Endothelial cell of umbilical vein (primary cell): ENCODE measurements at regions not wholly inside any gene's neighbourhood (a gene's known extent, or its start where the extent isn't known, plus 50 kb on each side); places are given as distances from the start of the nearest gene placed in this dataset.

Source experiments
- BruUV-seq: library from RNA; stranded (reverse); fragments of 400-500 nt; replicated peaks from 2 replicates; lab custom pipeline; 2021; lab: Mats Ljungman, UMichigan
- CTCF ChIA-PET: fragments of 300-600, 350-600 bp; sonication (Branson Sonifier 250); formaldehyde crosslinking; loops from one replicate; lab custom pipeline; 2021; ENCODE audit warnings: antibody characterized with exemption, inconsistent platforms; lab: Charles Lee
- POLR2A ChIA-PET: fragments of 300-600, 350-600 bp; sonication (Branson Sonifier 250); formaldehyde crosslinking; loops from one replicate; lab custom pipeline; 2021; ENCODE audit warnings: antibody characterized with exemption, inconsistent platforms; lab: Charles Lee
- DNase-seq: peaks from one replicate; pipeline ENCODE4 v3.0.0-alpha.2; 2011; ENCODE audit warnings: low read depth, low spot score
- FAIRE-seq: peaks from 2 replicates; lab custom pipeline; 2011; peaks lifted over from hg19 to GRCh38; lab: Jason Lieb, UNC
- H2AFZ ChIP-seq: 2 replicates; pipeline ENCODE4 v1.6.0; 2012; ENCODE audit warnings: low read depth, low read length, control low read depth, inconsistent platforms
- H3K27ac ChIP-seq: 2 replicates; pipeline ENCODE4 v1.5.1; 2011; ENCODE audit warnings: low read depth, mild to moderate bottlenecking, control low read depth, low read length, moderate library complexity; ENCODE audit not compliant: insufficient read depth
- H3K27me3 ChIP-seq, 2 experiments: 2 replicates each; pipeline versions ENCODE4 v1.6.0 to v1.6.1; 2011; ENCODE audit warnings: low read length in 2 of 2, mixed read lengths in 1 of 2; ENCODE audit not compliant: control insufficient read depth in 2 of 2, insufficient read depth in 2 of 2
- H3K36me3 ChIP-seq, 2 experiments: 2 replicates in 1 of 2; 3 replicates in 1 of 2; pipeline ENCODE4 v1.5.1; 2011; ENCODE audit warnings: low read length in 2 of 2, mild to moderate bottlenecking in 1 of 2, moderate library complexity in 1 of 2; ENCODE audit not compliant: control insufficient read depth in 2 of 2, insufficient read depth in 2 of 2; ENCODE audit errors: extremely low read depth in 1 of 2
- H3K4me1 ChIP-seq: 3 replicates; pipeline ENCODE4 v1.5.1; 2011; ENCODE audit warnings: mild to moderate bottlenecking, low read length; ENCODE audit not compliant: control insufficient read depth, insufficient read depth; ENCODE audit errors: extremely low read depth
- H3K4me2 ChIP-seq: 2 replicates; pipeline ENCODE4 v1.6.1; 2011; ENCODE audit warnings: low read length, control low read depth, mixed read lengths; ENCODE audit not compliant: insufficient read depth
- H3K4me3 ChIP-seq, 3 experiments: fragments of 200-600 bp in 1 of 3; sonication (generic), shearing (Covaris generic) in 1 of 3; replicated peaks in 1 of 3; 2 replicates each; pipeline ENCODE4 v1.5.1; 2011 to 2016; ENCODE audit warnings: control low read depth in 3 of 3, low read length in 3 of 3, mild to moderate bottlenecking in 2 of 3, inconsistent platforms in 1 of 3, low read depth in 1 of 3, moderate library complexity in 1 of 3; ENCODE audit not compliant: insufficient read depth in 1 of 3
- H3K79me2 ChIP-seq: 2 replicates; pipeline ENCODE4 v1.6.0; 2012; ENCODE audit warnings: low read length, inconsistent platforms; ENCODE audit not compliant: control insufficient read depth, insufficient read depth
- H3K9ac ChIP-seq: replicated peaks from 2 replicates; pipeline ENCODE3; 2011; ENCODE audit warnings: low read length, control low read depth; ENCODE audit not compliant: insufficient read depth; ENCODE audit errors: extremely low read depth
- H3K9me1 ChIP-seq: replicated peaks from 3 replicates; pipeline ENCODE4 v1.6.0; 2011; ENCODE audit warnings: mild to moderate bottlenecking, low read length; ENCODE audit not compliant: control insufficient read depth, insufficient read depth; ENCODE audit errors: extremely low read depth
- H3K9me3 ChIP-seq: replicated peaks from 2 replicates; pipeline ENCODE4 v1.5.1; 2012; ENCODE audit warnings: low read length, inconsistent platforms; ENCODE audit not compliant: control insufficient read depth, insufficient read depth
- H4K20me1 ChIP-seq: replicated peaks from 2 replicates; pipeline ENCODE3; 2011; ENCODE audit warnings: mild to moderate bottlenecking, low read length; ENCODE audit not compliant: control insufficient read depth, insufficient read depth; ENCODE audit errors: extremely low read depth
- CTCF ChIP-seq, 2 donors: IDR thresholded peaks; 1 replicate in 1 of 2; 2 replicates in 1 of 2; pipeline ENCODE4 v1.5.1; 2011; ENCODE audit warnings: low read length in 2 of 2, mild to moderate bottlenecking in 2 of 2, moderate library complexity in 2 of 2, control low read depth in 1 of 2, inconsistent platforms in 1 of 2, low read depth in 1 of 2; ENCODE audit not compliant: insufficient read depth in 1 of 2; ENCODE audit errors: extremely low read depth in 1 of 2
- EZH2 ChIP-seq: IDR thresholded peaks from 2 replicates; pipeline ENCODE4 v1.6.1; 2012; ENCODE audit warnings: borderline replicate concordance, low read depth, mild to moderate bottlenecking, moderate library complexity, low read length, inconsistent platforms; ENCODE audit not compliant: severe bottlenecking
- FOS ChIP-seq: IDR thresholded peaks from 2 replicates; pipeline ENCODE4 v1.6.1; 2011; ENCODE audit warnings: mild to moderate bottlenecking, low read length, moderate library complexity, borderline replicate concordance; ENCODE audit not compliant: insufficient read depth
- GATA2 ChIP-seq: IDR thresholded peaks from 2 replicates; pipeline ENCODE4 v1.7.0; 2011; ENCODE audit warnings: low read depth, mild to moderate bottlenecking, moderate library complexity, mixed read lengths, low read length; ENCODE audit not compliant: insufficient read length, insufficient read depth
- JUN ChIP-seq: IDR thresholded peaks from 2 replicates; pipeline ENCODE4 v1.6.1; 2011; ENCODE audit warnings: borderline replicate concordance, low read depth; ENCODE audit not compliant: insufficient read length, insufficient read depth
- MAX ChIP-seq: IDR thresholded peaks from 2 replicates; pipeline ENCODE4 v1.6.1; 2011; ENCODE audit not compliant: insufficient read depth, insufficient read length
- MYC ChIP-seq: IDR thresholded peaks from one replicate; pipeline ENCODE4 v1.6.1; 2011; ENCODE audit warnings: mild to moderate bottlenecking, low read depth, low read length
- POLR2A ChIP-seq: IDR thresholded peaks from 2 replicates; pipeline ENCODE4 v1.6.1; 2012; ENCODE audit warnings: low read depth, mild to moderate bottlenecking, control low read depth, low read length
- POLR2AphosphoS5 ChIP-seq: IDR thresholded peaks from 2 replicates; pipeline ENCODE4 v1.6.1; 2012; ENCODE audit warnings: low read depth, mild to moderate bottlenecking, control low read depth, low read length, moderate library complexity; ENCODE audit not compliant: insufficient read depth
- dilution Hi-C: fragments of 300-500 bp; cut with MboI; formaldehyde crosslinking; loops from one replicate; pipeline ENCODE4 v1.15.0; 2019; ENCODE audit warnings: low sequenced_read_pairs; ENCODE audit not compliant: extremely low pct_ligation_motif_present
- intact Hi-C: fragments of 100-400 bp; cut with micrococcal nuclease; formaldehyde crosslinking; loops from one replicate; pipeline ENCODE4 v1.10.0; 2022

GRCh38 chr1:230501849-230502248, 75.7 kb upstream of the PGBD5 start:
- FAIRE-seq (no peak), DNase-seq (no peak)
- Histone ChIP-seq H3K9me1 (no peaks in the 10 kb centered on the region), H3K9ac (no peak overlapping the region), H2AFZ (no peak overlapping the region), H3K4me1 (no peaks in the 10 kb centered on the region), H3K4me2 (no peak overlapping the region), H3K9me3 (no peaks in the 10 kb centered on the region), H3K27me3 (no peaks in the 10 kb centered on the region), H3K27ac (no peak overlapping the region), H3K4me3 (no peak overlapping the region), H3K79me2 (no peaks in the 10 kb centered on the region), H4K20me1 (no peaks in the 10 kb centered on the region), H3K36me3 (no peaks in the 10 kb centered on the region)
- no peak for TF ChIP-seq MYC
- no peak for TF ChIP-seq JUN
- no peak for TF ChIP-seq MAX
- no peak for TF ChIP-seq CTCF (IDR thresholded peaks at IDR 0.05; ENCODE audit: extremely low read depth in 1 of 2, insufficient read depth in 1 of 2, low read depth in 1 of 2, low read length in 2 of 2)
- no peak for TF ChIP-seq POLR2A
- no peak for TF ChIP-seq GATA2
- TF ChIP-seq EZH2: no peak
- no peak for TF ChIP-seq POLR2AphosphoS5
- TF ChIP-seq FOS: no peak
- POLR2A ChIA-PET: no interaction called here
- no TSS peak for BruUV-seq
- CTCF ChIA-PET: no interaction called here
- intact Hi-C loops: no loop called here
- dilution Hi-C loops: no loop called here
